Hematopoietic multipotent progenitor cell treated with erythropoietin and hydrocortisone succinate and interleukin-3 and kit ligand, for 6 days (in vitro differentiated cells): ENCODE measurements at regions not wholly inside any gene's neighbourhood (a gene's known extent, or its start where the extent isn't known, plus 50 kb on each side); places are given as distances from the start of the nearest gene placed in this dataset.
"Not testable (repeated sequence)": the region's sequence is repeated elsewhere in the genome, so short reads cannot be mapped to it uniquely, and the experiment has no call there.

Source experiments
- DNase-seq: peaks from one replicate; pipeline ENCODE4 v3.0.0-alpha.2; 2015

DNA sequence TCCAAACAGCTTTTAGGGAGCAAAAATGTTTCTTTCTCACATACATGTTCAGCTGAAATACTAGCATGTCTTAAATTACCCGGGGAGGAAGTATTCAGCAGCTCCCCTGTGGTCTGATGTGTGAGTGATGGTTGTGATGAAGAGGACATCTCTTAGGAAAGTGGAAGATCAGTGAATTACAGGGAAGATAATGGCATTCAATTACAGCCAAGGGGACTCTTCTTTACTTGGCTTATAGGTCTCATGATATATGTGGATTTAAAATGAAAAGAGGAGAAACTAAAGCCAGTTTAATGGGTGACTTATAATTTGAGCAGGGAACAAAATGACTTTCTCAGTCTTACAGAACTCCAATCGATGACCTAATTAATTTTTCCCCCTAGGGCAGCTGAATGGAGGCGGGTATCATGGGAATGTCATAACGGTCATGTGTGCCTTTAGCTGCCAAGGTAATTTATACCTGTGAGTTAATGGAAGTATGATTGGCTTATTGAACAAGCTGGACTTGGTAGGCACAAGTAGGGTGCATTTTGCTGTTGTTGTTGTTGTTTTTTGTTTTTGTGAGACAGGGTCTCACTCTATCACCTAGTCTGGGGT, 198.8 kb downstream of the HIPK3 start:
- no peak for DNase-seq

GRCh38 chr11:33454264-33454663, 197.1 kb downstream of the HIPK3 start:
- DNase-seq = no peak

DNA sequence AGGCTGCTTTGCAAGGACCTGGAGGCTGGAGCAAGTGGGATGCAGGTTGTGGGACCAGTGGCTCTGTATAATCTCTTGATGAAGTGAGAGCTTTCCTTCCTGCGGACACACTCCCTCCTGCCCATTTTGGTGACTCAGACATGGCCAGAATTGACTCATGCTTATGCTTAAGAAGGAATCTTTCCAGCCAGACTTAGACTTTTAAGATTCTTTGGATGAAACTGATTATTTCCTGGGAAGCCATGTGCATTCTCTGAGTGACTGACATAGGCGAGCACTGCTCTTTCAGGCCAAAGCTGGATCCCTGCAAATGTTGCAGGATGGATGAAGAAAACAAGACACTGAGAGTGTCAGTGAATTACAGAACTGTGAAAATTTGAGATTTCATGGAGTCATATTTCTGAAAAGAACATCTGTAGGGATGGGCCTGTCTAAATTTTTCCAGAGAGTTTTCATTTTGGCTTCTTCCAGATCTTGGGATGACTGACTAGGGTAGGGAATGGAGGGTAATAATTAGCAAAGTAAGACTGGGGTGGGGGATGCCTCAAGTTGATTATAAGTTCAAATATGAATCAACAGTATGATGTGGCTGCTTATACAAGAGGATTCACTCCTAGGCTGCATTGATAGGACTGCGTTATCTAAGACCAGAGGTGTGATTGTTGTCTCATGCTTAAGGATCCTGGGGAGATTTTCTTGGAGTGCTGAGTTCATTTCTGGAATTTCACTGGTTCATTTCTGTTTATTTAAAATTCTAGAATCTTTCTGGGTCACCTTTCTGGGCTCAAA, 195.8 kb downstream of the HIPK3 start:
- DNase-seq = no peak

DNA sequence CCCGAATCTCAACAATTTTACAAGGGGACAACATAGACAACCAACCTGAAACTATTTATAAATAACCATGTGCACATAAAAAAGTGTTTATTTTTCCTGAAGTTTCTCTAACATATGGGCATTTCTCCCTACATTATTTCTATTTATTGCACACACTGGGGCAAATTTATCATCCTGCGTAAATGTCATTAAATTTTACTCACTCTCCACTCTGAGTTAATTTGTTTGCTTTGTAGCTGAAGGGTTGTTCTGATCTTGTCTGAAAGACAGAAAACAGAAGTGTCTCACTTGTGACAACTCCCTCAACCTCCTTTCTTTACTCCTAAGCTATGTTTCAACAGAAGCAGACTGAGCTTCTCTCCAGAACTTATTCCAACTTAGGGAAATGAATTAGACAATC, 194.2 kb downstream of the HIPK3 start:
- no peak for DNase-seq

- no peak for DNase-seq
These were observed 192.6 kb downstream of the HIPK3 start for GRCh38 chr11:33449798-33450197.

DNA sequence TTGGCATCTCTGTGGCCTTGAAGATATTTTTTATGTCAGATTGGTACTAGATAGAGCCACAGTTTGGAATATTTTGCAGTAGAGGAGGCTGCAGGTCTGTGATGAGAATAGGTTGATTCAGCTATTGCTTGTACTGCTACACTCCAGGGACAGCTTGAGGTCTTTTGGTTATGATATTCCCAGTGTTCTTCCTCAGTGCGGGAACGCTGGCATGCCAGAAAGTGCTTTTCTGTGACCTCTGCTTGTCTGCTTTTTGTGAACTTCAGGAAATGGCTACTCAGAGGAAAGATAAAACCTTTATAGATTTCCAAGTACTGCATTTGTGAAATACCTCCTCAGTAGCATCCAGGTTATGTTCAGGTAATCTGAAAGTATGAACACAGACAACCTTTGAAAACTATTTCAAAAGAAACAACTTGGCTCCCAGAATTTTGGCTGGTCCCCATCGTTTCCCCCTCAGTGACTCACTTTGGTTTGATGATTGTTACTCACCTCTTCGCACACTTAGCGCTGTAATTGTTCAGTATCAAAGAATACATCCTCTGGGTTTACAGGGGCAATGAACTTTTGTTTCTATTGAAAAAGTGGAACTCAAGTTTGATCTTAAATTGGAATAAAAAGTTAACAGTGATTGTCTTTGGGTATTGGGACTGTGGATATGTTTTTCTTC, 191.4 kb downstream of the HIPK3 start:
- DNase-seq = no peak

GRCh38 chr11:33445761-33446161, 188.6 kb downstream of the HIPK3 start:
- no peak for DNase-seq

DNA sequence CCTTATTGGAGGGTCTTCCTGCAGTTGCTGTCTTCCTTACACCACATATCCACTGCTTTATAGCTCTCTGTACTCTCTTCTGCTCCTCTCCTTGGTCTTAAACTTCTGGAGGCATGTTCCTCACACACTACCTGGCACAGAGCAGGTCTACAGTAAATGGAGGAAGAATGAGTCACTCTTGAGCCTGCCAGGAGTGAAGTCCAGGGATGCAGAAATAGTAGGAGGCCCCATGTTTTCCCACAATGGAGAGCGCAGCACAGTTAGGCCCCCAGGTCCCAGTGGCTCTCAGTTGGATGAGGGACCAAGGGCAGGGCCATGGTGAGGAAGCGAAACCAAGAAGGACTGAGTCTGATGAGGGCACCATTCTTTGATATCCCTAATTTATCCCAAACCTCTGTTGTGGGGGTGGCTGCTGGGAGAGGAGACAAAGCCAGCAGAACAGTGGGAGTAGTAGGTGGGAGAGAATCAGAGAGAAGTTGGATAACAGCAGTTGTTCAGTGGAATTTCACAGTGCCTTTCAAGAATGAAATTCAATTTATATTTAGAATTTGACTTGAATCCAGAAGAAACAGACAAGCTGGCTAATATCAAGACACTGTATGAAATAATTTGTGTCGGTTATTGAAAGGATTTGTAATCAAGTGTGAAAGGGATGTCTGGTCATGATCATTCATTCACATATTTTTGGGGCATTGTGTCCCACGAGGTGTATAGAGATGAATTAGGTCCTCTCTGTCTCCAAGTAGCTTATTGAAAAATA, 187.8 kb downstream of the HIPK3 start:
- no peak for DNase-seq

GRCh38 chr11:33443684-33444083, 186.5 kb downstream of the HIPK3 start:
- no peak for DNase-seq

DNA sequence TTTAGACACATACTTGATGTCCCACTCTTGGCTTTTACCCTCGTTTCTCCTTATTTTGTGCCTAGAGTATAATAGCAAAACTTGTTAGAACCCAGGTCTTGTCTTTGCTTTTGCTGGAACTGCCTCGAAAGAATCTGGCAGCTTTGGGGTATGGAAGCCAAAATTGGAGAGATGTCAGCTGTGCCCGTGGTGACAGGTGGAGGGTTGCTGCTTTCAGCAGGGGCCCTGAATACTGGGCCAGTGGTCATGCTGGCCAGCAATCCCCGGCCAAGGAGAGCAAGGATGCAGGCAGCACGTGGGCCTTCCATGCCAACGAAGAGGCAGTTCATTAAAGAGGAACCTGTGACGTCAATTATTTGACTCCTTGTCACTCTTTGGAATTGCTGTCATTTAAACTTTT, 181.1 kb downstream of the HIPK3 start:
- DNase-seq = no peak

- DNase-seq = no peak
These were observed 180.3 kb downstream of the HIPK3 start for GRCh38 chr11:33437529-33437928.

GRCh38 chr11:33435216-33435615, 178.0 kb downstream of the HIPK3 start:
- DNase-seq = no peak

DNA sequence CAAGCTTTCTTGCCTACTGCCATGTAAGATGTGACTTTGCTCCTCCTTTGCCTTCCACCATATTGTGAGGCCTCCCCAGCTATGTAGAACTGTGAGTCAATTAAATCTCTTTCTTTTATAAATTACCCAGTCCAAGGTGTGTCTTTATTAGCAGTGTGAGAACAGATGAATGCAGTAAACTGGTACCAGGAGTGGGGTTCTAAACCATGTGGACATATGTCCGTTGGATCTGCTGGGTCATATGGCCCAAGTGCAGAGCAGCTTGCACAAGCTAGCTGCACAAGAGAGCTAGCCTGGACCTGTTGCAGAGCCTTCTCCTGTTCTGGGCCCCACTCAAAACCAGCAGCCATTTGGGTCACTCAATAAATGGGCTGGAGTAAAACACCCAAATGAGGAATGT, 177.1 kb downstream of the HIPK3 start:
- DNase-seq = no peak

- DNase-seq = not testable (repeated sequence)
These were observed 171.3 kb downstream of the HIPK3 start for GRCh38 chr11:33428435-33428834.

- no peak for DNase-seq
These were observed 163.9 kb downstream of the HIPK3 start for GRCh38 chr11:33420959-33421566.

DNA sequence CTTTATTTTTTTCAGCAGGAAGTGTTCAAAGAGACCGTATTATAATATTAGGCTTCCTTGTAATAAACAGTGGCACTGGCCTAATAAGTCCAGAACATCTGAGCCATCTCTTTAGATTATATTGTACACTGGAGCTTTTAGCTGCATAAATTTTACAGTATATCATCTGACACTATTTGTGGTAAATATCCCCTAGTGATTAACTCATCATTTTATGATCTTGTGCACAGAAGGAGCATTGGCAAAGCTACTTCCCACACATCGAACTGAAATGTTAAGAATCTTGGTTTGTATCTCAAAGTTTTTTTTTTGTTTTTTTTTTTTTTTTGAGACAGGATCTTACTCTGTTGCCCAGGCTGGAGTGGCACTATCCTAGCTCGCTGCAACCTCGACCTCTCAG, 162.7 kb downstream of the HIPK3 start:
- no peak for DNase-seq

DNA sequence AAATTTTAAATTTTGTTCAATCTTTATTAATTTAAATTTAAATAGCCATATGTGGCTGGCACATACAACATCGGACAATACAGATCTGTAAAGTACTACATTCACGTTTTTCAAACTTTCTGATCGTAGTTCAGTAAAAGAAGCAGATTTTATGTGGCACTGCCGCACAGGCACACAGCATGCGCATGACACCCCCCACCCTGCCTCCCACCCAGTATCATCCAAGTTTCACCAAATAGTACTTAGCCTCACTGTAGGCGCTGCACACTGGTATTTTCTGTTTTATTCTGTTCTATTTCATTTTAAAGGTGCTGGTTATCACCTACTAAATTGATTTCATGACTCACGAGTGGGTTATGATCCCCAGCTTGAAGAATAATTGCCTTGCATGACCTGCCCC, 159.9 kb downstream of the HIPK3 start:
- DNase-seq = no peak

GRCh38 chr11:33413301-33413700, 156.1 kb downstream of the HIPK3 start:
- no peak for DNase-seq

- no peak for DNase-seq
These were observed 155.1 kb downstream of the HIPK3 start for GRCh38 chr11:33412241-33412640.

GRCh38 chr11:33411751-33412150, 154.6 kb downstream of the HIPK3 start:
- no peak for DNase-seq

DNA sequence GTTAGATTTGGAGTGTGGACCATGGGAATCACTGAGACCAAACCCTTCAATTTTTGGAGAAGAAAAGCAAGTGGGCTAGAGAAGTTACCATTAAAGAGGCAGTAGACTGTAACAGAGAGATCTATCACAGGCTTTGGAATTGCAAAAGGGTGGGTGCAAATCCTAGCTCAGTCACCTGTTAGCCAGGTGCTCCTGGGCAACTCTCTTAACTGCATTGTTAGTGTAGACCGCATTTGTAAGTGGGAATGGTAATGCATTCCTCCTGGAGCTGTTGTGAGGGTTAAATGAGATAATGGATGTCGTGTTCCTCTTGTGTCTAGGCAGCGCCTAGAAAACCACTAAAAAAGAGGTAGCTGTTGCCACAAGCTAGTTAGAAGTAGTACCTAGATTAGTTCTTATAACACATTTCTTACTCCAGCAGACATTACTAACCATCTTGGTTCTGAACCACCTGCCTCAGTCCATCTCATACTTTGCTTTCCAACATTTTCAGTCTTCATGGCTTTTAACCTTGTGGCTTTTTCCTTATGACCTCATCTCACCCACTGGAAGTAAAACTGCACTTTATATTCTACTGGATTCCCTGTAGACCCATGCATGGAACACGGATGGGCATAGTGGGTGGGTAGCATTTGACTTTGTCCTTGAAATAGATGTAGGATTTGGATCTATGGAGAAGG, 153.0 kb downstream of the HIPK3 start:
- DNase-seq = no peak
